22Rv1 (cell line): ENCODE measurements at regions not wholly inside any gene's neighbourhood (a gene's known extent, or its start where the extent isn't known, plus 50 kb on each side); places are given as distances from the start of the nearest gene placed in this dataset.
"Not testable (repeated sequence)": the region's sequence is repeated elsewhere in the genome, so short reads cannot be mapped to it uniquely, and the experiment has no call there.

Experiments used
- CTCF ChIP-seq: fragments of 450-650 bp; IDR thresholded peaks from 2 replicates; pipeline ENCODE4 v1.5.1; 2017; ENCODE audit warnings: mild to moderate bottlenecking
- ZFX ChIP-seq: fragments of 450-650 bp; IDR thresholded peaks from 2 replicates; pipeline ENCODE4 v1.6.1; 2017; ENCODE audit warnings: antibody characterized with exemption, borderline replicate concordance

GRCh38 chr5:36508331-36508730, 98.1 kb upstream of the SLC1A3 start:
- TF ChIP-seq CTCF, ZFX: not testable (repeated sequence)
